GM13976 (cell line): ENCODE measurements at regions not wholly inside any gene's neighbourhood (a gene's known extent, or its start where the extent isn't known, plus 50 kb on each side); places are given as distances from the start of the nearest gene placed in this dataset.

Experiments used
- DNase-seq: peaks from one replicate; pipeline ENCODE4 v3.0.0; 2012; ENCODE audit warnings: low spot score
- in situ Hi-C: fragments of 300-500 bp; cut with MboI; formaldehyde crosslinking; loops from one replicate; pipeline ENCODE4 v1.12.0; 2022; ENCODE audit warnings: low sequenced_read_pairs, mixed read lengths, inconsistent platforms; ENCODE audit not compliant: unreplicated experiment
- TF ChIP-seq, protein P1 (sequence below): IDR thresholded peaks from 2 replicates; pipeline ENCODE4 v1.5.1; 2012; ENCODE audit warnings: borderline replicate concordance, mild to moderate bottlenecking; ENCODE audit not compliant: insufficient read depth; ENCODE audit errors: extremely low read depth, missing control alignments, control extremely low read depth

DNA sequence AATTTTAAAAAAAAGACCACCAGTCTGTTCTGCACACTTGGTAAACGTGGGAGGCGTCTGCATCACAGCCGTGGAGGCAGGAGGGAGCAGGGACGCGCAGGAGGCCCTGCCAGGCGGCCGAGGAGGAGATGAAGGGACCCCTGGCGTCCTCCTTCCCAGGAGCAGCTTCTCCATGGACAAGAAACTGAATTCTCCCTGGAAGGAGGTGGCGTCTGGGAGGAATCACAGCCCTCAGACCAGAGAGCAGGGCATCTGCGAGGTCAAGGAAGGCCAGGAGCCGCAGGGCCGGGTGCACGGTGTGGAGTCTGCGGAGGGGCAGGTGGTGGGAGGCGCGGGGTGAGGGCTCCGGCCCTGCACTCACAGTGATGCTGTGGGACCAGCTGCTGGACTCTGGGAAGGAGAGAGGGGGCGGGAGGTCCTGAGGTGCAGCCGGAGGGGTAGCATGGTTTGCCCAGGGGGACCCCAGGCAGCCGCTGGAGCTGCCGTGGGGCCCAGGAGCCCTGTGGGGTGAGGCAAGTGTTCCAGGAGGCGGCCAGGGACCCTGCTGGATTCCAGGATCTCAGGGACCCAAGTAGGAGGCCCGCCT lies 73.5 kb upstream of the GALNT9 start:
- in situ Hi-C loops: loop anchor here (25.0 kb wide), 1 partner anchor 209 kb away; the partner anchor contains the start of genes LRCOL1 and P2RX2
- TF ChIP-seq, protein P1, sequence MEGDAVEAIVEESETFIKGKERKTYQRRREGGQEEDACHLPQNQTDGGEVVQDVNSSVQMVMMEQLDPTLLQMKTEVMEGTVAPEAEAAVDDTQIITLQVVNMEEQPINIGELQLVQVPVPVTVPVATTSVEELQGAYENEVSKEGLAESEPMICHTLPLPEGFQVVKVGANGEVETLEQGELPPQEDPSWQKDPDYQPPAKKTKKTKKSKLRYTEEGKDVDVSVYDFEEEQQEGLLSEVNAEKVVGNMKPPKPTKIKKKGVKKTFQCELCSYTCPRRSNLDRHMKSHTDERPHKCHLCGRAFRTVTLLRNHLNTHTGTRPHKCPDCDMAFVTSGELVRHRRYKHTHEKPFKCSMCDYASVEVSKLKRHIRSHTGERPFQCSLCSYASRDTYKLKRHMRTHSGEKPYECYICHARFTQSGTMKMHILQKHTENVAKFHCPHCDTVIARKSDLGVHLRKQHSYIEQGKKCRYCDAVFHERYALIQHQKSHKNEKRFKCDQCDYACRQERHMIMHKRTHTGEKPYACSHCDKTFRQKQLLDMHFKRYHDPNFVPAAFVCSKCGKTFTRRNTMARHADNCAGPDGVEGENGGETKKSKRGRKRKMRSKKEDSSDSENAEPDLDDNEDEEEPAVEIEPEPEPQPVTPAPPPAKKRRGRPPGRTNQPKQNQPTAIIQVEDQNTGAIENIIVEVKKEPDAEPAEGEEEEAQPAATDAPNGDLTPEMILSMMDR: no peak
- DNase-seq: no peak

- in situ Hi-C loops: loop anchor here (25.0 kb wide), 1 partner anchor 210 kb away; the partner anchor contains the start of genes LRCOL1 and P2RX2
Observed at GRCh38 chr12:132401982-132402381, 72.6 kb upstream of the GALNT9 start.

DNA sequence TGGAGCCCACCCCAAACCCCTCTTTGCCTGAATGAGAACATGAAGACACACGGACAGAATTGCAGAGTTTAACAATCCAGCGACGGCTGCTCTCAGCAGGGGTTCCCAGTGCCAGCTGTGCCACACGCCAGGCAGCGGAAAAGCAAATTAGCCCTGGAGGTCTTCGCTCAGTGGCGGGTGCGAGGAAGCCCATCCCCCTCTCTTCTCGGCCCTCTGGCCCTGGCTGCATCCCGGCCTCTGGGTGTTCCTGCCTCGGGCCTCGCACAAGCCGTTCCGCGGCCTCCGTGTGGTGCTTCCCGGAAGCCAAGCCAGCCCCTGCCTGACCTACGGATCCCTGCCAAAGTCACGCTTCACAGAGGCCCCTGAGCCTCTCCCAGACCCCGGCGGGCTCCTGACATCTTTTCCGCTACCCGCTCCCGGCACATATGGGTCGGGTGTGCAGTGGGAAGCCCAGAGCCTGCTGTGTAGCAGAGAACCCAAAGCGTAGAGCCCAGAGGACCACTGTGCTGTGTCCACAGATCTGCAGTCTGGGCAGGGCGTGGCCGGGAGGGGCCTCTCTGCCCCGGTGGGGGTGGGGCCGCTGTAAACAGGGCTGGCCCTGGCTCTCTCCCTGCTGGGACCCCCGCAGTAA lies 70.7 kb upstream of the GALNT9 start:
- DNase-seq: no peak
- TF ChIP-seq, protein P1: no peak
- in situ Hi-C loops: loop anchor here (25.0 kb wide), 1 partner anchor 212 kb away; the partner anchor contains the start of genes LRCOL1 and P2RX2

More at GRCh38 chr12:132401982-132402381, 72.6 kb upstream of the GALNT9 start:
- TF ChIP-seq, protein P1: no peak
- DNase-seq: no peak

- in situ Hi-C loops: loop anchor here (25.0 kb wide), 1 partner anchor 213 kb away; the partner anchor contains the start of genes LRCOL1 and P2RX2
- TF ChIP-seq, protein P1: no peak
- no peak for DNase-seq
Observed at GRCh38 chr12:132399092-132400010, 70.0 kb upstream of the GALNT9 start.

GRCh38 chr12:132398386-132398991 lies 69.1 kb upstream of the GALNT9 start:
- DNase-seq: no peak
- in situ Hi-C loops: no loop called here
- TF ChIP-seq, protein P1: no peak

DNA sequence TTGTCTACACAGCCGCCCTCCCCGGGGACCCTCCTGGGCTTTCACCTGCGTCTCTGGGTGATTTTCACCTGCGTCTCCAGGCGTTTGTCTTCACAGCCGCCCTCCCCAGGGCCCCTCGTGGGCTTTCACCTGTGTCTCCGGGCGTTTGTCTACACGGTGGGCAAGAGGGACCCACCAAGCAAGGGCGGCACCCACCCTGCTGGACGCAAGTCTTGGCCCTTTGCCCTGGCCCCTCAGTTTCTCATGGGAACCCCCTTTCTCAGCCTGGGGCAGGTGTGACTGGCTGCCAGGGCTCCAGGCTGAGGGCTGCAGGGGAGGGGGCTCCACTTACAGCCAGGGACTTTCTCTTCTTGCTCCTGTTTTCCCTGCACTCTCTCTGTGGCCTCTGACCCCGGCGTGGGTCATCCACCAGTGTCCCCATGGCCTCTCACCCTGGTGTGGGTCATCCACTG lies 68.6 kb upstream of the GALNT9 start:
- in situ Hi-C loops: no loop called here
- no peak for DNase-seq
- TF ChIP-seq, protein P1: no peak
